GM12878 (cell line): ENCODE measurements at regions not wholly inside any gene's neighbourhood (a gene's known extent, or its start where the extent isn't known, plus 50 kb on each side); places are given as distances from the start of the nearest gene placed in this dataset.

Experiments
- BRCA1 ChIP-seq: IDR thresholded peaks from 2 replicates; pipeline ENCODE4 v1.6.1; 2011; ENCODE audit warnings: low read depth, low read length, improper control_type of control experiment
- EZH2 ChIP-seq: IDR thresholded peaks from 2 replicates; pipeline ENCODE4 v1.6.1; 2012; ENCODE audit warnings: low read depth, mild to moderate bottlenecking, control low read depth, inconsistent platforms, low read length, borderline replicate concordance; ENCODE audit not compliant: control insufficient read depth
- FOXK2 ChIP-seq: fragments of 450-650 bp; IDR thresholded peaks from 2 replicates; pipeline ENCODE4 v1.6.1; 2017; ENCODE audit warnings: mild to moderate bottlenecking, moderate library complexity
- TF ChIP-seq, protein P1 (sequence below), 3 experiments: IDR thresholded peaks in 2 of 3; conservative IDR thresholded peaks in 1 of 3; 2 replicates each; pipeline ENCODE4 v1.5.1; 2011; ENCODE audit warnings: low read depth in 3 of 3, low read length in 3 of 3, mild to moderate bottlenecking in 3 of 3, control low read depth in 2 of 3, moderate library complexity in 2 of 3, inconsistent platforms in 1 of 3, mixed read lengths in 1 of 3; ENCODE audit not compliant: control insufficient read depth in 2 of 3, insufficient read depth in 1 of 3; ENCODE audit errors: extremely low read depth in 1 of 3
- TF ChIP-seq, protein P2 (sequence below): IDR thresholded peaks from 2 replicates; pipeline ENCODE4 v1.6.1; 2012; ENCODE audit warnings: mild to moderate bottlenecking, low read depth, low read length
- TF ChIP-seq, protein P3 (sequence below): IDR thresholded peaks from 2 replicates; pipeline ENCODE4 v1.6.1; 2011; ENCODE audit warnings: low read depth, low read length, improper control_type of control experiment, borderline replicate concordance

DNA sequence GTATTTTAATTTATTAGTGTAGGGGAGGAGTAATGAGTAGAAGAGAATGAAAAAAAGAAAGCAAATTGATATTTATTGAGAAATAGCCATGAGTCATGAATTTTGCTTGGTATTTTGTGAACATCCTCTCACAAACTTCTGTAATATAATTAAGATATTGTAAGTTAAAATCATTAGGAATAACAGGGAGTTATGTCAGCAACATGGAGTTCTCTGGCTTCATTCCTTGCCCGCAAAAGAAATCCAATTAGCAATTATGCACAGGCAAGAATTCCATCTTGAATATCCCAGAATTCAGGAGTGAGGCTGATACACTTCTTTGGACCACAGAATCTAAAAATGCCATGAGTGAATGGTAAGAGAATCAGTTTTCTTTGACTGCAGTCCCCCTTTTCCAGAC lies 94.3 kb upstream of the PTHLH start:
- TF ChIP-seq FOXK2 (no peak), BRCA1 (no peak), EZH2 (no peak)
- TF ChIP-seq, protein P1, sequence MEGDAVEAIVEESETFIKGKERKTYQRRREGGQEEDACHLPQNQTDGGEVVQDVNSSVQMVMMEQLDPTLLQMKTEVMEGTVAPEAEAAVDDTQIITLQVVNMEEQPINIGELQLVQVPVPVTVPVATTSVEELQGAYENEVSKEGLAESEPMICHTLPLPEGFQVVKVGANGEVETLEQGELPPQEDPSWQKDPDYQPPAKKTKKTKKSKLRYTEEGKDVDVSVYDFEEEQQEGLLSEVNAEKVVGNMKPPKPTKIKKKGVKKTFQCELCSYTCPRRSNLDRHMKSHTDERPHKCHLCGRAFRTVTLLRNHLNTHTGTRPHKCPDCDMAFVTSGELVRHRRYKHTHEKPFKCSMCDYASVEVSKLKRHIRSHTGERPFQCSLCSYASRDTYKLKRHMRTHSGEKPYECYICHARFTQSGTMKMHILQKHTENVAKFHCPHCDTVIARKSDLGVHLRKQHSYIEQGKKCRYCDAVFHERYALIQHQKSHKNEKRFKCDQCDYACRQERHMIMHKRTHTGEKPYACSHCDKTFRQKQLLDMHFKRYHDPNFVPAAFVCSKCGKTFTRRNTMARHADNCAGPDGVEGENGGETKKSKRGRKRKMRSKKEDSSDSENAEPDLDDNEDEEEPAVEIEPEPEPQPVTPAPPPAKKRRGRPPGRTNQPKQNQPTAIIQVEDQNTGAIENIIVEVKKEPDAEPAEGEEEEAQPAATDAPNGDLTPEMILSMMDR (IDR thresholded peaks at IDR 0.05 in 2 of 3, conservative IDR thresholded peaks at IDR 0.05 in 1 of 3; ENCODE audit: control insufficient read depth in 2 of 3, extremely low read depth in 1 of 3, insufficient read depth in 1 of 3, low read depth in 3 of 3, low read length in 3 of 3) = no peak
- TF ChIP-seq, protein P2, sequence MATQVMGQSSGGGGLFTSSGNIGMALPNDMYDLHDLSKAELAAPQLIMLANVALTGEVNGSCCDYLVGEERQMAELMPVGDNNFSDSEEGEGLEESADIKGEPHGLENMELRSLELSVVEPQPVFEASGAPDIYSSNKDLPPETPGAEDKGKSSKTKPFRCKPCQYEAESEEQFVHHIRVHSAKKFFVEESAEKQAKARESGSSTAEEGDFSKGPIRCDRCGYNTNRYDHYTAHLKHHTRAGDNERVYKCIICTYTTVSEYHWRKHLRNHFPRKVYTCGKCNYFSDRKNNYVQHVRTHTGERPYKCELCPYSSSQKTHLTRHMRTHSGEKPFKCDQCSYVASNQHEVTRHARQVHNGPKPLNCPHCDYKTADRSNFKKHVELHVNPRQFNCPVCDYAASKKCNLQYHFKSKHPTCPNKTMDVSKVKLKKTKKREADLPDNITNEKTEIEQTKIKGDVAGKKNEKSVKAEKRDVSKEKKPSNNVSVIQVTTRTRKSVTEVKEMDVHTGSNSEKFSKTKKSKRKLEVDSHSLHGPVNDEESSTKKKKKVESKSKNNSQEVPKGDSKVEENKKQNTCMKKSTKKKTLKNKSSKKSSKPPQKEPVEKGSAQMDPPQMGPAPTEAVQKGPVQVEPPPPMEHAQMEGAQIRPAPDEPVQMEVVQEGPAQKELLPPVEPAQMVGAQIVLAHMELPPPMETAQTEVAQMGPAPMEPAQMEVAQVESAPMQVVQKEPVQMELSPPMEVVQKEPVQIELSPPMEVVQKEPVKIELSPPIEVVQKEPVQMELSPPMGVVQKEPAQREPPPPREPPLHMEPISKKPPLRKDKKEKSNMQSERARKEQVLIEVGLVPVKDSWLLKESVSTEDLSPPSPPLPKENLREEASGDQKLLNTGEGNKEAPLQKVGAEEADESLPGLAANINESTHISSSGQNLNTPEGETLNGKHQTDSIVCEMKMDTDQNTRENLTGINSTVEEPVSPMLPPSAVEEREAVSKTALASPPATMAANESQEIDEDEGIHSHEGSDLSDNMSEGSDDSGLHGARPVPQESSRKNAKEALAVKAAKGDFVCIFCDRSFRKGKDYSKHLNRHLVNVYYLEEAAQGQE = no peak
- TF ChIP-seq, protein P3, sequence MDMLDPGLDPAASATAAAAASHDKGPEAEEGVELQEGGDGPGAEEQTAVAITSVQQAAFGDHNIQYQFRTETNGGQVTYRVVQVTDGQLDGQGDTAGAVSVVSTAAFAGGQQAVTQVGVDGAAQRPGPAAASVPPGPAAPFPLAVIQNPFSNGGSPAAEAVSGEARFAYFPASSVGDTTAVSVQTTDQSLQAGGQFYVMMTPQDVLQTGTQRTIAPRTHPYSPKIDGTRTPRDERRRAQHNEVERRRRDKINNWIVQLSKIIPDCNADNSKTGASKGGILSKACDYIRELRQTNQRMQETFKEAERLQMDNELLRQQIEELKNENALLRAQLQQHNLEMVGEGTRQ = no peak
